Activated CD4-positive, alpha-beta T cell treated with anti-CD3 and anti-CD28 coated beads, Interleukin-2, Interleukin-4, amounts not matched to agents 100 ng/mL and 50 ng/mL, durations not matched to agents 16 hours and 8 hours (primary cell): ENCODE measurements at regions not wholly inside any gene's neighbourhood (a gene's known extent, or its start where the extent isn't known, plus 50 kb on each side); places are given as distances from the start of the nearest gene placed in this dataset.
"Not testable (repeated sequence)": the region's sequence is repeated elsewhere in the genome, so short reads cannot be mapped to it uniquely, and the experiment has no call there.

Experiments used
- DNase-seq: peaks from one replicate; pipeline ENCODE4 v3.0.0-alpha.2; 2020; ENCODE audit warnings: low spot score

DNA sequence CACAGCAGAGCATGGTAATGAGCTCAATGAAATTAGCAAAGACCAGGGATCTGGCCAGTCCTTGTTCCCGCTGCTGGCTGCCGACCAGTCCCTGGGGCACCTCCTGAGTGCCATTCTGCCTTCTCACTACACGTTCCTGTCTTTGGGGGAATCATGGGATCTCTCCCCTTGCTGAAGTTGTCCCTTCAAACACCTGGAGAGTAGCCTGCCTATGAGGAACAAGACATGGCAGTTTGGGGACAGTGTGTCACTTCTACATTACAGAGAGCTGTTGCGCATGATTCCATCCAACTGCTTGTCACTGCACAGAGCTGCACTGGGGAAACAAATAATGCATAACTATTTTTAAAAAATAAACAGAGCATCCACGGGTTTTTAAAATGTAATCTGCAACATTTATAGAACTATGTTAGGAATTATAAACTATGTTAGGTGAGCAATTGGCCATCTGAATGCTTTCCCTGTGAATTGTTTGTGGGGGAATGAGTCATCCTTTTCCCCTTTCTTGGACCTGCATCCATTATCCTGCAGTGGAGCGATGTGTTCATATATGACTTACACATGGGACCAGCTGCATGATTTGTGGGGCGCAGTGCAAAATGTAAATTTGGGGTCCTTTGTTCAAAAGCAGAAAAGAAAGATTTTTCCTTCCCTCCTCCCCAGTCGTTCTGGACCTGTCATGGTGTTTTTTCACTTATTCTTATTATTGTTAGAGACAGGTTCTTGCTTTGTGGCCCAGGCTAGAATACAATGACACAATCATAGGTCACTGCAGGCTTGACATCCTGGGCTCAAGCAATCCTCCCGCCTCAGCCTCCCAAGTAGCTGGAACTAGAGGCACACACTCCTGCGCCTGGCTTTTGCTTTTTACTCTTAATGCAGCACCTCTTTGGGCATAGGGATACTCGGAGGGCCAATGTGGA lies 115.0 kb upstream of the TBL1X start:
- no peak for DNase-seq

- DNase-seq = peak; percentile 8
These were observed 113.7 kb upstream of the TBL1X start for GRCh38 chrX:9351126-9351525.

GRCh38 chrX:9352243-9352642 lies 112.6 kb upstream of the TBL1X start:
- peak; percentile 29 for DNase-seq

DNA sequence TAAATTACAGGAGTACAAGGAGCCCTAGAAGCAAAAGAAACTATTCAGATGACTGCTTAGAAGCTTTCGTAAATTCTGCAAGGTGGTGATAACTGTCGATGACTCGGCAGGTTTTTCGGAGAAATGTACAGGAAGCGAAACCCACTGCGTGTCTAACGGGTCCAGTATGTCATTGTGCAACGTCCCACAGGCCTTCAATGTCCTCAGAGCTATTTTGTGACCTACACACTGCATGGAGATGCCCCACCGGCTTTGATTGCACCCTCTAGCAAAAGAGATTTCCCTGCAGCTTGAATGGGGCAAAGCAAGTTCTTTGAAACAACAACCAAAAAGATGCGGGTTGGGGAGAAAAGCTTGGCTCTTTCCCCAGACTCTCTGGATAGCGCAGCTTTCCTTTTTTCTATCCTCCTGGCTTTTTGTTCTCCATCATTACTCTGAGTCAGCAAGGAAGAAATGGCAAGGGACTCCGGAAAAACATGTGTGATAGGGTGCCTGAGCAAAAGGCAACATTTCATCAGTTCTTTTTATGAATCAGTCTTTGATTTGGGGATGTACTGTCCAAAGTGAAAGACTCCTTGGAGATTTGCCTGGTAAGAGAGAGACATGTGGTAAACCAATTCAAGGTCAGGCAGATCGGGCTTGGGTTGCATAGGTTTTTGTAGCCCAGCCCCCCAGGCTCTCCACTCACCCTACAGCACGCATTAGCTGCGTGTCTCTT lies 112.0 kb upstream of the TBL1X start:
- DNase-seq = peak; percentile 89

DNA sequence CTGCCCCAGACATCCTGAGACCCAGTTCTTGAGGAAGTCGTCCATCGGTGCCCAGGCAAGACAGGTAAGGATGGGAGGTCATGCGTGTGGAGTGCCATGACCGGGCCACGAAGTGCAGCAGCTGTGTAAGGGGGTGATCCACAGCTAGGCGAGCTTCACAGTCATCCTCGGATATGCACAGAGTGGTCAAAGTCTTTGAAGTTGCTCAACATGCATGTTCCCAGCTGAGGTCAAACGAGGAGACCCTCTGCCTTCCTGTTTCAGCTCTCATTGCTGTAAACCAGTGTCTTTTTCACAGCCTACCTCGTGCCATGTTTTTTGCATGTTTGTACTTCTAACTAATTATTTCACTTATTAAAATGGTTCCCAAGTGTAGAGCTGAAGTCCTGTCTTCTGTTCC lies 109.9 kb upstream of the TBL1X start:
- DNase-seq = no peak

DNA sequence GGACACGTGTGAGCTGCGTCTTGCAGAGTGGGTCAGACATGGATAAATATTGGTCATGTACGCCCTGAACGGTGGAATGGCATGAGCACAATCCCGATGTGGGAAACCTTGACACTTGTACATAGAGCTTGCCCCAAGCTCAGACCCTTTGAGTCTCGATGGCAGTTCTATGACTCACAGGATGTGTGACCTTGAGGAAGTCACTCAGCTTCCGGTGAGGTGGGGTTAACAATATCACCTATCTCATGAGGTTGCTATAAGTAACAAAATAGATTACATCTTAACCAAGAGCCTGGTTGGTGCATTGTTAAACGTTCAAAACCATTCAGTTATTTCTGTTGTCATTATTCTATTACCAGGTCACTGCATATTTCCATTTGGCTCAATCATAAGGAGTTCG lies 109.1 kb upstream of the TBL1X start:
- DNase-seq = peak; percentile 60

GRCh38 chrX:9356846-9357245 lies 108.0 kb upstream of the TBL1X start:
- DNase-seq = no peak

- no peak for DNase-seq
These were observed 107.2 kb upstream of the TBL1X start for GRCh38 chrX:9357518-9358114.

- DNase-seq = no peak
These were observed 102.4 kb upstream of the TBL1X start for GRCh38 chrX:9362363-9362928.

DNA sequence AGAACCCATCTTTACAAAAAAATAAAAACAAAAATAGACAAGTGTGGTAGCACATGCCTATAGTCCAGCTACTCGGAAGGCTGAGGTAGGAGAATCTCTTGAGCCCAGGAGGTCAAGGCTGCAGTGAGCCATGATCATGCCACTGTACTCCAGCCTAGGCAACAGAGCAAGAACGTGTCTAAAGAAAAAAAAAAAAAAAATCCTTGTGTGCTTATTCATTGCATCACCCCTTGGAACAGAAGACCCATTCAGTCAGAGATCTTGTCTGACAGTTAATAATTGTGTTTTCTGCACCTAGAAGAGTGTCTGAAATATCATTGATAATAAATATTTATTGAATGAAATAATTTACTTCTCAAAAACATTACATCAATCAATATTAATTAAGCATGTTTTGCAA lies 97.4 kb upstream of the TBL1X start:
- DNase-seq = no peak

DNA sequence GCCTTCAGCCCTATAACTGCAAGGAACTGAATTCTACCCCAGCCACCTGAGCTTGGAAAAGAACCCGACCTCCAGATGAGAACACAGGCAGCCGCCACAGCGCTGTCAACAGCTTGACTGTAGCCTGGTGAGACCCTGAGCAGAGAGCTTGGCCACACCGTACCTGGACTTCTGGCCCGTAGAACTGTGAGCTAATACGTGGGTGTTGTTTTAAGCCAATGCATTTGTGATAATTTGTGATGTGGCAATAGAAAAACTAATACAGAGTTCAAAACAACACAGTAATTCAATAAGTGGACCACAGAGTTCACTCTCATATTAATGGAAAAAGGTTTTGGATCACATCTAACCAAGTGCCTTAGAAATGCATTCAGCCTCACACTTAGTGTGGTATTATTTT lies 96.6 kb upstream of the TBL1X start:
- no peak for DNase-seq

DNA sequence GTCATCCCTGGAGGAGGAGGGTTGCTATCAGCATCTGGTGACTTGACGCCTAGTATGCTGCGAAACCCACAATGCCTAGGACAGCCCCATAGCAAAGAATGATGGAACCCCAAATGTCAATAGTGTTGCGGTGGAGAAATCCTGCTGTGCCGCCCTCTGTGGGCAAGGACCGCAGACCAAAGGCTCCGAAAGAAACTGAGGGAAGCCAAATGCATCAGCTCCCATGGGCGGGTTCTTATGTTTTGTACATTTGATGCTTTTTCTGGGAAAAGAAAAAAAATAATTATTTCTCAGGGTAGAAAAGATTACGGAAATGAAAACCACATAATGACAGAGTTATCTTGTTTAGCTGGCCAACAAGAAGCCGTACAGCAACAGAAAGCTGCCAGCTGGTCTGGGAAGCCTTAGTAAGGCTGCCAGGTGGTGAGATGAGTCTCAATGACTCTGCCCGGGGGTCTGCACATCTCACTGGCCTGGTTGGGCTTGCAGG lies 95.0 kb upstream of the TBL1X start:
- DNase-seq = no peak

DNA sequence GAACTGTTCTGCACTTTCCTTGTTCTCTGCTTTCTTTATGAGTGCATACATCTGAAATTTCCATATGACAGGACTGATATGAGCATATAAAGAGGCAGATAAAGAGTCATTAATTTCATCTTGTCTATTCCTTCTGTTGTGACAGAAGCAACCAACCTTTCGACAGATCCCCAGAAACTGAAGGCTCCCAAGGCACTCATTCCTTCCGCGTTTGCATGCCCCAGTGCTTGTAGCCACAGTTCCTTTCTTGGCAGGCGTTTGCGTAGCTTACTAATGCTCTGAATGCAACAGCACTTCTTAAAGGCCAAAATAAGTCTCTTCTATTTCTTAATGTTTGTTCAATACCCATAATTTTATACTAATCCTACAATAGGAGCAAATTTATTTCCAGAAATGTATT lies 94.0 kb upstream of the TBL1X start:
- no peak for DNase-seq

DNA sequence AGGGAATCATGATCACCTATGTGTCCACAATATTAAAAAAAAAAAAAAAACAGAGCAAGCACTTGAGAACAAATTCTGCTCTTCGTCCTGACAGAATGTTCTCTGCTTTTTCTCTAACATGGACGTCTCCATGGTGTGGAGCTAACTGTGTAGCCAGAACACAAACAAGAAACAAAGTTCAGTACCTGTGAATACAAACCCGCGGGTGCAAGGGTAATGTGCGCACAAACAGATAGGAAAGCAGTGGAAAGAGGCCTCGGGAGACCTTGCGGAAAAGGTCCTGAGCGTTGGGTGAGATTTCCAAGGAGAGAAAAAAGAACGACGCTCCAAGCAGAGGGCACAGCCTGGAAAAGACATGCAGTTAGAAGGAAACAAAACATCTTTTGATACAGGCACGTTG lies 92.0 kb upstream of the TBL1X start:
- DNase-seq = no peak

- DNase-seq = no peak
These were observed 91.1 kb upstream of the TBL1X start for GRCh38 chrX:9373789-9374188.

GRCh38 chrX:9374555-9374954 lies 90.3 kb upstream of the TBL1X start:
- DNase-seq = no peak

DNA sequence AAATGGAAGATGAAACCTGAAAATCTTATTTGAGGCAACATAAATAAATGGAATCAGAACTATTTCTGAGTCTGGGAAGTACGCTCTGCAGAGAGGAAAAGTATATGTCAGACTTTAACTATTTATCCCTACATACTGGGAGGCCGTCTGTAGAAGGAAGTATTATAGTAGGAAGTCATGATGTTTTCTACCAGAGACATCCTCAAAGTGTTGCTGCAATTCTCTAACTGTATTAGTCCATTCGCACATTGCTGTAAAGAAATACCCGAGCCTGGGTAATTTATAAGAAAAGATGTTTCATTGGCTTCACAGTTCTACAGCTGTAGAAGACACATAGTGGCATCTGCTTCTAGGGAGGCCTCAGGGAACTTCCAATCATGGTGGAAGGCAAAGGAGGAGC lies 88.7 kb upstream of the TBL1X start:
- DNase-seq = no peak

DNA sequence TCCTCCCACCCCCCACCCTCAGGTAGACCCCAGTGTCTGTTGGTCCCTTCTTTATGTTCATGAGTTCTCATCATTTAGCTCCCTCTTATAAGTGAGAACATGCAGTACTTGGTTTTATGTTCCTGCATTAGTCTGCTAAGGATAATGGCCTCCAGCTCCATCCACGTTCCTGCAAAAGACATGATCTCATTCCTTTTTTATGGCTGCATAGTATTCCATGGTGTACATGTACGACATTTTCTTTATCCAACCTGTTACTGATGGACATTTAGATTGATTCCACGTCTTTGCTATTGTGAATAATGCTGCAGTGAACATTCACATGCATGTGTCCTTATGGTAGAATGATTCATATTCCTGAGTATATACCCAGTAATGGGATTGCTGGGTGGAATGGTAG lies 87.6 kb upstream of the TBL1X start:
- not testable (repeated sequence) for DNase-seq

DNA sequence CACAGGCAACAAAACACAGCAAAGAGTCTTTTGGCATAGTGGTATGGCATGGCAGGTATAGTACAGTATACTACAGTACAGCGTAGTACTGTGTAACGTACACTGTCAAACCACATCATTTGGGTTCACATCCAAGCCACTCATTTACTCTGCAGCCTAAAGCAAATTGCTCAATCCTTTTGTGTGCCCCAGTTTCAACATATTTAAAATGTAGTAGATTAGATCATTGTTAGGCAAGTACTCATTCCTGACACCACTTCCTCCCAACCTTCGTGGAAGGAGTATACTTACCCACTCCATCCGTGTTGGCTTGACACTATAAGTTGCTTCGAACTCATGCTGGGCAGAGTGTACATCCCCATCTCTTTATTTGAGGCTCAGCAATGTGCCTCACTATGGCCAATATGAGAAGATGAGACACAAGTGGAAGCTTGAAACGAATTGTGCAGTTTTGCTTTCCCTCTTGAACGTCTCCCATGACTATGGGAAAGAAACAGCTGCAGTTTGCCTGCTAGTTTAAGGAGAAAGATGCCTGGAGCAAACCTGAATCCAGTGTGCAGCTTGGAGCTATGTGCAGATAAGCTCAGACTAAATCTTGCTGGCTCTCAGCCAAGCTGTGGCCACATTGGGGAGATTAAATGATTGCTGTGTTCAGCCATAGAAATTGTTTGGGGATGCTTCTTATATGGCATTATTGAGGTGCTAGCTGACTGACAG lies 85.7 kb upstream of the TBL1X start:
- no peak for DNase-seq

GRCh38 chrX:9379697-9380551 lies 84.9 kb upstream of the TBL1X start:
- DNase-seq = no peak

DNA sequence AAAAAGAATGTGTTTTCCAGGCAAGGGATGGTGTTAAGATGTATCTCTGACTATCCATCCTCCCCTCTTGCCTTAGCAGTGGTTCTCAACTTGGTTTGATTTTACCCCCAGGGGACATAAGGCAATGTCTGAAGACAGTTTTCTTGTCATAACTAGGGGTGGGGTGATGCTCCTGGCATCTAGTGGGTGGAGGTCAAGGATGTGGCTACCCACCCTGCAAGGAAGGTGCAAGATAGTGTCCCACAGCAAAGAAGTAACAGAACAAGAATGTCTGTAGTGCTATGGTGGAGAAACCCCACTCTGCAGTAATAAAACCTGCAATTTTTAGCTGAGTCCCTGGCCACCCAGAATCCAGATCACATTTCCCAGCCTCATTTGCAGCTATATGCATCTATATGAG lies 81.2 kb upstream of the TBL1X start:
- DNase-seq = no peak
